ENCODE measurements at regions not wholly inside any gene's neighbourhood (a gene's known extent, or its start where the extent isn't known, plus 50 kb on each side); places are given as distances from the start of the nearest gene placed in this dataset.

- no peak overlapping the region for H3K9ac ChIP-seq (ENCODE audit: low read depth, low read length)
- peaks cover 8% of the 10 kb centered on the region for H3K4me1 ChIP-seq (ENCODE audit: control insufficient read depth, insufficient read depth, low read length)
- no peaks in the 10 kb centered on the region for H3K9me3 ChIP-seq (ENCODE audit: control insufficient read depth, insufficient read depth, low read length)
- no peak overlapping the region for H3K27ac ChIP-seq (ENCODE audit: low read depth, low read length)
- no peak overlapping the region for H3K4me3 ChIP-seq (ENCODE audit: low read depth, low read length)
- no peaks in the 10 kb centered on the region for H3K27me3 ChIP-seq (ENCODE audit: control insufficient read depth, insufficient read depth, low read length)
- H3K36me3 ChIP-seq (ENCODE audit: control insufficient read depth, insufficient read depth, low read length), result no peaks in the 10 kb centered on the region
Measured at GRCh38 chr3:44069276-44069675, 172.4 kb upstream of the TOPAZ1 start.

- Histone ChIP-seq H3K4me3 (ENCODE audit: low read depth, low read length) (no peak overlapping the region), H3K9ac (ENCODE audit: low read depth, low read length) (no peak overlapping the region), H3K27ac (ENCODE audit: low read depth, low read length) (no peak overlapping the region), H3K9me3 (ENCODE audit: control insufficient read depth, insufficient read depth, low read length) (no peaks in the 10 kb centered on the region), H3K4me1 (ENCODE audit: control insufficient read depth, insufficient read depth, low read length) (peaks cover 12% of the 10 kb centered on the region), H3K27me3 (ENCODE audit: control insufficient read depth, insufficient read depth, low read length) (no peaks in the 10 kb centered on the region), H3K36me3 (ENCODE audit: control insufficient read depth, insufficient read depth, low read length) (no peaks in the 10 kb centered on the region)
Measured at GRCh38 chr3:44070841-44071546, 170.7 kb upstream of the TOPAZ1 start.

- Histone ChIP-seq H3K9me3 (ENCODE audit: control insufficient read depth, insufficient read depth, low read length) (no peaks in the 10 kb centered on the region), H3K4me3 (ENCODE audit: low read depth, low read length) (no peak overlapping the region), H3K27ac (ENCODE audit: low read depth, low read length) (no peak overlapping the region), H3K27me3 (ENCODE audit: control insufficient read depth, insufficient read depth, low read length) (no peaks in the 10 kb centered on the region), H3K36me3 (ENCODE audit: control insufficient read depth, insufficient read depth, low read length) (no peaks in the 10 kb centered on the region), H3K4me1 (ENCODE audit: control insufficient read depth, insufficient read depth, low read length) (peaks cover 28% of the 10 kb centered on the region), H3K9ac (ENCODE audit: low read depth, low read length) (no peak overlapping the region)
Measured at GRCh38 chr3:44072601-44073540, 168.8 kb upstream of the TOPAZ1 start.

GRCh38 chr3:44074181-44074580, 167.5 kb upstream of the TOPAZ1 start:
- Histone ChIP-seq H3K36me3 (ENCODE audit: control insufficient read depth, insufficient read depth, low read length) (no peaks in the 10 kb centered on the region), H3K9ac (ENCODE audit: low read depth, low read length) (no peak overlapping the region), H3K27me3 (ENCODE audit: control insufficient read depth, insufficient read depth, low read length) (no peaks in the 10 kb centered on the region), H3K9me3 (ENCODE audit: control insufficient read depth, insufficient read depth, low read length) (no peaks in the 10 kb centered on the region), H3K4me3 (ENCODE audit: low read depth, low read length) (no peak overlapping the region), H3K27ac (ENCODE audit: low read depth, low read length) (no peak overlapping the region), H3K4me1 (ENCODE audit: control insufficient read depth, insufficient read depth, low read length) (peaks cover 28% of the 10 kb centered on the region)

GRCh38 chr3:44076221-44076829, 165.4 kb upstream of the TOPAZ1 start:
- H3K27me3 ChIP-seq (ENCODE audit: control insufficient read depth, insufficient read depth, low read length), result no peaks in the 10 kb centered on the region
- no peaks in the 10 kb centered on the region for H3K36me3 ChIP-seq (ENCODE audit: control insufficient read depth, insufficient read depth, low read length)
- no peak overlapping the region for H3K9ac ChIP-seq (ENCODE audit: low read depth, low read length)
- H3K9me3 ChIP-seq (ENCODE audit: control insufficient read depth, insufficient read depth, low read length), result no peaks in the 10 kb centered on the region
- H3K4me3 ChIP-seq (ENCODE audit: low read depth, low read length), result no peak overlapping the region
- peaks cover 28% of the 10 kb centered on the region for H3K4me1 ChIP-seq (ENCODE audit: control insufficient read depth, insufficient read depth, low read length)
- no peak overlapping the region for H3K27ac ChIP-seq (ENCODE audit: low read depth, low read length)

GRCh38 chr3:44077267-44077666, 164.4 kb upstream of the TOPAZ1 start:
- H3K36me3 ChIP-seq (ENCODE audit: control insufficient read depth, insufficient read depth, low read length), result no peaks in the 10 kb centered on the region
- no peak overlapping the region for H3K9ac ChIP-seq (ENCODE audit: low read depth, low read length)
- no peaks in the 10 kb centered on the region for H3K27me3 ChIP-seq (ENCODE audit: control insufficient read depth, insufficient read depth, low read length)
- no peak overlapping the region for H3K4me3 ChIP-seq (ENCODE audit: low read depth, low read length)
- H3K27ac ChIP-seq (ENCODE audit: low read depth, low read length), result peak overlapping the region; percentile 26
- H3K4me1 ChIP-seq (ENCODE audit: control insufficient read depth, insufficient read depth, low read length), result peaks cover 28% of the 10 kb centered on the region
- no peaks in the 10 kb centered on the region for H3K9me3 ChIP-seq (ENCODE audit: control insufficient read depth, insufficient read depth, low read length)

GRCh38 chr3:44078863-44079262, 162.8 kb upstream of the TOPAZ1 start:
- peaks cover 24% of the 10 kb centered on the region for H3K4me1 ChIP-seq (ENCODE audit: control insufficient read depth, insufficient read depth, low read length)
- H3K27ac ChIP-seq (ENCODE audit: low read depth, low read length), result no peak overlapping the region
- no peaks in the 10 kb centered on the region for H3K27me3 ChIP-seq (ENCODE audit: control insufficient read depth, insufficient read depth, low read length)
- no peaks in the 10 kb centered on the region for H3K9me3 ChIP-seq (ENCODE audit: control insufficient read depth, insufficient read depth, low read length)
- H3K9ac ChIP-seq (ENCODE audit: low read depth, low read length), result no peak overlapping the region
- H3K36me3 ChIP-seq (ENCODE audit: control insufficient read depth, insufficient read depth, low read length), result no peaks in the 10 kb centered on the region
- H3K4me3 ChIP-seq (ENCODE audit: low read depth, low read length), result no peak overlapping the region

- Histone ChIP-seq H3K9ac (ENCODE audit: low read depth, low read length) (no peak overlapping the region), H3K36me3 (ENCODE audit: control insufficient read depth, insufficient read depth, low read length) (no peaks in the 10 kb centered on the region), H3K27ac (ENCODE audit: low read depth, low read length) (no peak overlapping the region), H3K4me3 (ENCODE audit: low read depth, low read length) (no peak overlapping the region), H3K27me3 (ENCODE audit: control insufficient read depth, insufficient read depth, low read length) (no peaks in the 10 kb centered on the region), H3K4me1 (ENCODE audit: control insufficient read depth, insufficient read depth, low read length) (peaks cover 16% of the 10 kb centered on the region), H3K9me3 (ENCODE audit: control insufficient read depth, insufficient read depth, low read length) (no peaks in the 10 kb centered on the region)
Measured at GRCh38 chr3:44079916-44080315, 161.8 kb upstream of the TOPAZ1 start.

GRCh38 chr3:44080474-44081072, 161.1 kb upstream of the TOPAZ1 start:
- Histone ChIP-seq H3K4me3 (ENCODE audit: low read depth, low read length) (no peak overlapping the region), H3K27me3 (ENCODE audit: control insufficient read depth, insufficient read depth, low read length) (no peaks in the 10 kb centered on the region), H3K9ac (ENCODE audit: low read depth, low read length) (no peak overlapping the region), H3K4me1 (ENCODE audit: control insufficient read depth, insufficient read depth, low read length) (peaks cover 16% of the 10 kb centered on the region), H3K9me3 (ENCODE audit: control insufficient read depth, insufficient read depth, low read length) (no peaks in the 10 kb centered on the region), H3K27ac (ENCODE audit: low read depth, low read length) (no peak overlapping the region), H3K36me3 (ENCODE audit: control insufficient read depth, insufficient read depth, low read length) (no peaks in the 10 kb centered on the region)

- Histone ChIP-seq H3K4me3 (ENCODE audit: low read depth, low read length) (no peak overlapping the region), H3K9ac (ENCODE audit: low read depth, low read length) (no peak overlapping the region), H3K4me1 (ENCODE audit: control insufficient read depth, insufficient read depth, low read length) (no peaks in the 10 kb centered on the region), H3K36me3 (ENCODE audit: control insufficient read depth, insufficient read depth, low read length) (no peaks in the 10 kb centered on the region), H3K9me3 (ENCODE audit: control insufficient read depth, insufficient read depth, low read length) (no peaks in the 10 kb centered on the region), H3K27ac (ENCODE audit: low read depth, low read length) (no peak overlapping the region), H3K27me3 (ENCODE audit: control insufficient read depth, insufficient read depth, low read length) (no peaks in the 10 kb centered on the region)
Measured at GRCh38 chr3:44090036-44090435, 151.7 kb upstream of the TOPAZ1 start.
